Natural killer cell treated with Interleukin-12 subunit alpha and Interleukin-12 subunit beta and Interleukin-15 and Interleukin-18, amount 100 ng/mL, for 72 hours (primary cell): ENCODE measurements at regions not wholly inside any gene's neighbourhood (a gene's known extent, or its start where the extent isn't known, plus 50 kb on each side); places are given as distances from the start of the nearest gene placed in this dataset.
"Not testable (repeated sequence)": the region's sequence is repeated elsewhere in the genome, so short reads cannot be mapped to it uniquely, and the experiment has no call there.

ENCODE experiments used
- ATAC-seq, 2 donors: fragments of 150-1000 bp; cut with Tn5 transposase in 1 of 2; sonication (Bioruptor Pico), chemical (Tn5 transposase) in 1 of 2; 2 replicates each; pipeline ENCODE4 v1.10.0; 2021
- DNase-seq: peaks from one replicate; pipeline ENCODE4 v3.0.0; 2022; ENCODE audit warnings: low spot score
- H3K27ac Mint-ChIP-seq, 2 donors: 1 replicate in 1 of 2; 2 replicates in 1 of 2; pipeline ENCODE4 v1.8.0; 2022; ENCODE audit warnings: mixed read lengths in 2 of 2, mild to moderate bottlenecking in 1 of 2, moderate library complexity in 1 of 2
- H3K27me3 Mint-ChIP-seq, 2 donors: 1 replicate in 1 of 2; 2 replicates in 1 of 2; pipeline ENCODE4 v1.8.0; 2022; ENCODE audit warnings: mixed read lengths in 2 of 2
- H3K36me3 Mint-ChIP-seq: one replicate; pipeline ENCODE4 v1.8.0; 2022; ENCODE audit warnings: mixed read lengths
- H3K4me1 Mint-ChIP-seq, 2 donors: 1 replicate in 1 of 2; 2 replicates in 1 of 2; pipeline ENCODE4 v1.8.0; 2022; ENCODE audit warnings: low read depth in 2 of 2, mixed read lengths in 2 of 2, mild to moderate bottlenecking in 1 of 2
- H3K4me3 Mint-ChIP-seq: one replicate; pipeline ENCODE4 v1.8.0; 2022; ENCODE audit warnings: mixed read lengths
- H3K9me3 Mint-ChIP-seq: 2 replicates; pipeline ENCODE4 v1.8.0; 2022; ENCODE audit warnings: mixed read lengths

DNA sequence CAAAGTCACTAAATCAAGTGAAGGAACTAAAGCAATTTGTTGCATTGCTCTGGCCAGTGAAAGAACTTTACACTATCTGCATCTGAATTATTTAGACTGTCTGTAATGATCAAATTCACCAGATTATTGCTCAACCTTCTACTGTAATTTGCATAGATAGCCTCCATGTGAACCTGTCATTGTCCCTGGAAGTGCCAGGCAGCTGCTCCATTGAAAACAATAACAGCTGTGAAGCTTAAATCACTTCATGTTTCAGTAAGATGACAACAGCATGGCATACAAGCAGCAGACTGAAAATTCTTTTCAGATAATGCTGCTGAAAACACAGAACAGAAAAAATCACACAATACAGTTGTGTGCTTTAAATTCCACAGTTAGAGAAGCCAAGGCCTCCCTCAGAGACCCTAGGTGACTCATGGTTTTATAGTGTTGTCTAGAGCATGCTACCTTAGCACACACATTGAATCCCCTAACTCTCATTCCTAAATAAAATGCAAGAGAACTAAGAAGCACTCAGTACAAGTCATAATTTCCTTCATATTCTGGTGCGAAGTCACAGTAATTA is 248.9 kb downstream of the TPBG start:
- no peak for DNase-seq
- ATAC-seq, result no peak
- H3K4me1 Mint-ChIP-seq, result no peaks in the 10 kb centered on the region
- H3K36me3 Mint-ChIP-seq, result no peaks in the 10 kb centered on the region
- H3K27me3 Mint-ChIP-seq, result peaks cover 0 to 7% of the 10 kb centered on the region in 2 donors
- no peak overlapping the region for H3K27ac Mint-ChIP-seq
- no peaks in the 10 kb centered on the region for H3K9me3 Mint-ChIP-seq
- no peak overlapping the region for H3K4me3 Mint-ChIP-seq

DNA sequence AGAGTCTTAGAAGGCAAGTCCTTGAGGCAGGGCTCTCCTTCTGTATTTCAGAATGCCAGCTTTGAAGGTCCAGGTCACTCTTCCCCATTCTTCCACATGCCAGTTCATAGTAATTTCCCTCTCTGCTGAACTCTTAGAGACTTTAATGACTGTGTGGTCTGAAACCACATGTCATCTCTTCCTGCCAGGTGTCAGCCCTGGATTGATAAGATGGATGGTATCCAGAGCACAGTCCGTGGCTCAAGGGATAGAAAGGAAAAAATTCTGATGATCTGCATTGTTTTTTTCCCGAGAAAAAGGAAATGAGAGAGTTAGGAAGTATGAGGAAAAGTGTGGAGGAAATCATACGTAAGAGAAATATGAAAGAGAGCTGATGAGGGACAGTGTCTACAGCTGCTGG is 250.9 kb downstream of the TPBG start:
- no peak for ATAC-seq
- no peak overlapping the region for H3K4me3 Mint-ChIP-seq
- H3K9me3 Mint-ChIP-seq, result peaks cover 3% of the 10 kb centered on the region
- H3K27me3 Mint-ChIP-seq, result peaks cover 0 to 7% of the 10 kb centered on the region in 2 donors
- H3K27ac Mint-ChIP-seq, result no peak overlapping the region
- DNase-seq, result no peak
- H3K4me1 Mint-ChIP-seq, result no peaks in the 10 kb centered on the region
- no peaks in the 10 kb centered on the region for H3K36me3 Mint-ChIP-seq

DNA sequence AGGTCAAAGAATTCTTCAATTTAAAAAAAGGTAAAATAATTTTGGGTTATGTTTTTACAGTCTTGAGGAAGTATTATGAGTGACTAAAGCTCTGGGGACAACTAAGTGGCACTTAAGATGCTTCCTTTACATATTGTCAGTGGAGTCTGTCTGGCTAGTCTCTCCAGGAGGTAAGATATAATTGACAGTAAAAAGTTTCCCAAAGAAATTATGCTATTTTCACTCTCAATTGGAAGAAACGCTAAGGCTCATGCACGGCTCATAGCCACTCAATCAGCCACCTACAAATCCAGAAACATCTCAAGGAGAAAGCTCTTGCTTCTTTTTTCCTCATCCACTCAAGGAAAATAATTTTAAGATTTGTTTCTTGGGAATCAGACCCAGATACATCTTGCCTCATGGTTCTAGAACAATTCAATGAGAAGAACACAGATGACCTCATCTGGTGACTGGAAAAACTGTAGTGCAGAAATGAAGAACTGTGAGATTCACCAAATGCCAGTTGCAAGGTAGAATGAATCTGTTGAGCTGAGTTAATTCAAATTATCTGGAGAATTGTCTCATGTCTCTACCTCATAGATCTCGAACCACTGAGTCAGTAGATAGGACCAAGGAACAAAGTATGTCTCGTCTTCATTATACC is 252.9 kb downstream of the TPBG start:
- ATAC-seq (no peak), DNase-seq (no peak)
- H3K4me1 Mint-ChIP-seq, result no peaks in the 10 kb centered on the region
- no peak overlapping the region for H3K4me3 Mint-ChIP-seq
- H3K36me3 Mint-ChIP-seq, result no peaks in the 10 kb centered on the region
- H3K27ac Mint-ChIP-seq, result no peak overlapping the region
- H3K27me3 Mint-ChIP-seq, result no peaks in the 10 kb centered on the region
- peaks cover 6% of the 10 kb centered on the region for H3K9me3 Mint-ChIP-seq

DNA sequence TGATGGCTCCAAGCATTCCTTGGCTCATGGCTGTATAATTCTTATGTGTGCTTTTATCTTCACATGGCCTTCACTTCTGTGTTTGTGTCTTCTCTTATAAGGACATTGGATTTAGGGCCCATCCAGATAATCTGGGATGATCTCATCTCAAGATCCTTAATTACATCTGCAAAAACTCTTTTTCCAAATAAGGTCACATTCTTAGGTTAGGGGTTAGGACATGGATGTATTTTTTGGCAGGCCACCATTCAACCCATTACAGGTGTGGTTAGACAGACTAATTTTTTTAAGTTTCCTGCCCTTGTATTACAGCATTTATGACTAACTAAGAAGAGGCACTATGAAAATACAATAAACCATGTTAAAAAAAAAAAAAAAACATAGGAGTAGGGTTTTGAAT is 254.0 kb downstream of the TPBG start:
- no peak overlapping the region for H3K27ac Mint-ChIP-seq
- no peak for ATAC-seq
- no peaks in the 10 kb centered on the region for H3K4me1 Mint-ChIP-seq
- no peak for DNase-seq
- no peaks in the 10 kb centered on the region for H3K27me3 Mint-ChIP-seq
- no peak overlapping the region for H3K4me3 Mint-ChIP-seq
- peaks cover 6% of the 10 kb centered on the region for H3K9me3 Mint-ChIP-seq
- H3K36me3 Mint-ChIP-seq, result no peaks in the 10 kb centered on the region

DNA sequence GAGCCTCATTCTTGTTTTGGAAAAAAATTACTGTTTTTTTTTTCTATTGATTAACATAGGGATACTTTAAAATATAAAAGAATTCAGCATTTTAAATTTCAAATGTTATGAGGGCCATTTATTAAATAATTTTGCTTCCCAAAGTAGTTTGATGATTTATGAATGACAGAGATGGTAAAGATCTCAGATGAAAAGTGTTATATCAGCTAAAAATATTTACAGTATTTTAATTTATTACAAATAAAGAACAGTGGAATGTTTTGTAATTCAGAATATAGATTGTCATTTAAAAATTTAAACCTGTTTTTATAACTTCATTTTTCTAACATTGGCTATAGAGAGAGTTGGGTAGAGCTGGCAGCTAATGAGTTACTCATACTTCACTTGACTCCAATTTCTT is 256.0 kb downstream of the TPBG start:
- no peaks in the 10 kb centered on the region for H3K4me1 Mint-ChIP-seq
- H3K27me3 Mint-ChIP-seq, result no peaks in the 10 kb centered on the region
- ATAC-seq, result no peak

DNA sequence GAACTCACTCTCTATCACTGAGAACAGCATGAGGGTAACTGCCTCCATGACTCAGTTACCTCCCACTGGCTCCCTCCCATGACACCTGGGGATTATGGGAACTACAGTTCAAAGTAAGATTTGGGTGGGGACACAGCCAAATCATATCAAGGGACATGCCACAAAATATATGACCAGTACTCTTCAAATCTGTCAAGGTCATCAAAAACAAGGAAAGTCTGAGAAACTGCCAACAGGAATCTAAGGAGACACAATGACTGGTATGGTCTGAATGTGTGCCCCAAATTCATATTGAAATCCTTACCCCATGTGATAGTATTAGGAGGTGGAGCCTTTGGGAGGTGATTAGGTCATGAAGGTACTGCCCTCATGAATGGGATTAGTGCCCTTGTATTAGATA is 258.8 kb downstream of the TPBG start:
- Mint-ChIP-seq H3K27ac (no peak overlapping the region), H3K9me3 (peaks cover 6% of the 10 kb centered on the region), H3K4me3 (no peak overlapping the region), H3K27me3 (no peaks in the 10 kb centered on the region), H3K4me1 (no peaks in the 10 kb centered on the region), H3K36me3 (no peaks in the 10 kb centered on the region)
- ATAC-seq (no peak), DNase-seq (no peak)

More for the DNA sequence above, 256.0 kb downstream of the TPBG start:
- no peak for DNase-seq
- Mint-ChIP-seq H3K4me3 (no peak overlapping the region), H3K27ac (no peak overlapping the region), H3K9me3 (peaks cover 6% of the 10 kb centered on the region), H3K36me3 (no peaks in the 10 kb centered on the region)

DNA sequence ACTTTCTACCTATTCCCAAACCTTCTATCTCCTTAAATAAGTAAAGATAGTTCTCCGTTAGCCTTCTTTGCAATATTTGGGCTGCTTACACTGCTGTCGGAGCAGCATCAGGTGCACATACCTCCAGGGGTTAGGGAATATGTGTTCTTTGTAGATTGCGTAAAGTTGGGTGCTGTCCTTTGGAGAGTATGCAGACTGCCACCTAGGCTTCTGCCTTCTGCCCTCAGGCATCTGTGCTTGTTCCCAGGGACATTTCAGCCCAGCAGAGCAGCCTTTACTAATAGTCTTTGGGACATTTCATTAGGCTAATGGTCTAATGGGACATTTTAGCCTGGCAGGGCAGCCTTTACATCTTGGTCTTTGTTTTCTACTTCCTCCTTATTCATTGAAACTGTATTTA is 260.6 kb downstream of the TPBG start:
- H3K36me3 Mint-ChIP-seq, result no peaks in the 10 kb centered on the region
- peaks cover 3% of the 10 kb centered on the region for H3K9me3 Mint-ChIP-seq
- ATAC-seq (no peak), DNase-seq (no peak)
- H3K27ac Mint-ChIP-seq, result no peak overlapping the region
- no peaks in the 10 kb centered on the region for H3K4me1 Mint-ChIP-seq
- no peaks in the 10 kb centered on the region for H3K27me3 Mint-ChIP-seq
- no peak overlapping the region for H3K4me3 Mint-ChIP-seq

DNA sequence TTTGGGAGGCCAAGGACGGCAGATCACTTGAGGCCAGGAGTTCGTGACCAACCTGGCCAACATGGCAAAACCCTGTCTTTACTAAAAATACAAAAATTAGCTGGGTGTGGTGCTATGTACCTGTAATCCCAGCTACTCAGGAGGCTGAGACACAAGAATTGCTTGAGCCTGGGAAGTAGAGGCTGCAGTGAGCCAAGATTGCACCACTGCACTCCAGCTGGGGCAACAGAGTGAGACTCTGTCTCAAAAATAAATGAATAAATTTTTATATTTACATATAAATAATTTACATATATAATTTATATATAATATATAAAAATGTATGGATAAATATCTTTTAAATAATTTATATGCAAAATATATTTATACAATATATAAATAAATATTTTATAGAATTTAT is 263.3 kb downstream of the TPBG start:
- ATAC-seq, H3K4me3 Mint-ChIP-seq, H3K27me3 Mint-ChIP-seq, H3K4me1 Mint-ChIP-seq, H3K27ac Mint-ChIP-seq, DNase-seq, H3K9me3 Mint-ChIP-seq, H3K36me3 Mint-ChIP-seq: not testable (repeated sequence)

DNA sequence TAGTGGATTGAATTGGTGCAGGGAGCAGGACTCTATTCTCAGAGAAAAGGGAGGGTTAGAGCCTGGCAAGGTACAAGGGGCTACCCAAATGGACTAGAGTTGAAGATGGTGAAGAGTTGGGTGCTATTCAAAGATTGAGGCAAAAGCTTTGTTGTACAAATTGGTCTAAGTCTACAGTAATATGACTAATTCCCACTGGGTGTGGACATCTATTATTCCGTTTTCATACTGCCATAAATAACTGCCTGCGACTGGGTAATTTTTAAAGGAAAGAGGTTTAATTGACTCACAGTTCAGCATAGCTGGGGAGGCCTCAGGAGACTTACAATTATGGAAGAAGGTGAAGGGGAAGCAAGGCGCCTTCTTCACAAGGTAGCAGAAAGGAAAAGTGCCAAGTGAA is 266.3 kb downstream of the TPBG start:
- no peaks in the 10 kb centered on the region for H3K27me3 Mint-ChIP-seq
- H3K36me3 Mint-ChIP-seq, result no peaks in the 10 kb centered on the region
- no peak for DNase-seq
- H3K4me1 Mint-ChIP-seq, result no peaks in the 10 kb centered on the region
- no peak overlapping the region for H3K27ac Mint-ChIP-seq
- H3K9me3 Mint-ChIP-seq, result peaks cover 15% of the 10 kb centered on the region
- no peak for ATAC-seq
- H3K4me3 Mint-ChIP-seq, result no peak overlapping the region

DNA sequence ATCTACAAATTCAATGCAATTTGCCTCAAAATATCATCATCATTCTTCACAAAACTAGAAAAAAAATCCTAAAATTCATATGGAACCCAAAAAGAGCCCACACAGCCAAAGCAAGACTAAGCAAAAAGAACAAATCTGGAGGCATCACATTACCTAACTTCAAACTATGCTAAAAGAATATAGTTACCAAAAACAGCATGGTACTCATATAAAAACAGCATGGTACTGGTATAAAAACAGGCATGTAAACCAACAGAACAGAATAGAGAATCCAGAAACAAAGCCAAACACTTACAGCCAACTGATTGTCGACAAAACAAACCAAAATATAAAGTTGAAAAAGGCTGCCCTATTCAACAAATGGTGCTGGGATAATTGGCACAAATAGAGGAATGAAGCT is 278.1 kb downstream of the TPBG start:
- Mint-ChIP-seq H3K27me3 (no peaks in the 10 kb centered on the region), H3K4me3 (no peak overlapping the region), H3K4me1 (no peaks in the 10 kb centered on the region), H3K36me3 (no peaks in the 10 kb centered on the region), H3K27ac (no peak overlapping the region), H3K9me3 (peaks cover 15% of the 10 kb centered on the region)
- DNase-seq (no peak), ATAC-seq (no peak)

DNA sequence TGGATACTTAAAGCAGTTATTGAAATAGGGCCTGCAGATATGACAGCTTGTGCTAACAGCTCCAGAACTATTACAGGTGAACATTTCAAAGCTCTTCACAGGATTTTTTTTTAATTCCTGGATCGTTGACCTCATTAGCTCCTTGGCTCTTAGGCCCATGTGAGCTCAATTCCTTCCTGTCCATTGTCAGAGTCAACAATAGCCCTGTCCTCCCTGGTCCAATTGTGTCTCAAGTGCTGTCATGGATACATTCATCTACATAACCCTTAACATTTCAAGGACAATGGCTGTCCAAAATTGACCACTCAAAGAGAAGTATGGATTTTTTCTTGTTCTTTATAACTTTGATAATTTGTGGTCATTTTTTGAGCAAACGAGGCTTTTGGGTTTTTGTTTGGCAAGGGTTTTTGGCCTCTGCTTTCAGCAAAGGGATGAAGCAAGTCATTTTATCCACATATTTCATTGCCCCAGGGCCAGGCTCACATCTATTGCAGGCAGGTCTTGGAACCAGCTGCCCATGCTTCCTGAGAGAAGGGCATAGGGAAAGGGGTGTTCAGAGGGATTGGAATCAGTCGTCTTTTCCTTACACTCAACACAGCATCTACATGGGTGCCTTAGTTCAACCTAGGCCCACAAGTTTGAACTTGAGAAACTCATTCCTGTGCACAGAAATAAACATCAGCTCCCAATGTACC is 282.1 kb downstream of the TPBG start:
- peaks cover 22% of the 10 kb centered on the region for H3K9me3 Mint-ChIP-seq
- no peak overlapping the region for H3K4me3 Mint-ChIP-seq
- ATAC-seq (no peak), DNase-seq (no peak)
- H3K27ac Mint-ChIP-seq, result no peak overlapping the region
- H3K27me3 Mint-ChIP-seq, result peaks cover 0 to 5% of the 10 kb centered on the region in 2 donors
- H3K4me1 Mint-ChIP-seq, result no peaks in the 10 kb centered on the region
- H3K36me3 Mint-ChIP-seq, result peaks cover 4% of the 10 kb centered on the region

DNA sequence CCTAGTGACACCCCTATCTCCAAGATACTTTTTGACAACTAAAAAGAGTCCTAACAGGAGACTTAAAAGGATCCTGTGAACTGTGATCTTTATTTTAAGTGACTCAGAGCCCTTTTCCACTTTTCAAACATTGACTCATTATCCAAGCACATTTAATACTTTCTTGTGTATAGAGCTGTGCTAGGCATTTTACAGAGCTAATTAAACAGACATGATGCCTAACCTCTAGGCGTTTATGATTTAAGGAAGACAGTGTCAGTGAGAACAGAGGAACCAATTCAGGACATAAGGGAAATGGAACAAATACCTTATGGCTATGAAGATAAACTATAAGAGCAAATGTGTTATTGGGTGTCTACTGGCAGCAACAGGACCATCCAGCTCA is 282.6 kb downstream of the TPBG start:
- ATAC-seq, result no peak
- no peak for DNase-seq
- Mint-ChIP-seq H3K4me3 (no peak overlapping the region), H3K4me1 (no peaks in the 10 kb centered on the region), H3K27me3 (peaks cover 0 to 5% of the 10 kb centered on the region in 2 donors), H3K9me3 (peaks cover 22% of the 10 kb centered on the region), H3K27ac (no peak overlapping the region), H3K36me3 (peaks cover 4% of the 10 kb centered on the region)

DNA sequence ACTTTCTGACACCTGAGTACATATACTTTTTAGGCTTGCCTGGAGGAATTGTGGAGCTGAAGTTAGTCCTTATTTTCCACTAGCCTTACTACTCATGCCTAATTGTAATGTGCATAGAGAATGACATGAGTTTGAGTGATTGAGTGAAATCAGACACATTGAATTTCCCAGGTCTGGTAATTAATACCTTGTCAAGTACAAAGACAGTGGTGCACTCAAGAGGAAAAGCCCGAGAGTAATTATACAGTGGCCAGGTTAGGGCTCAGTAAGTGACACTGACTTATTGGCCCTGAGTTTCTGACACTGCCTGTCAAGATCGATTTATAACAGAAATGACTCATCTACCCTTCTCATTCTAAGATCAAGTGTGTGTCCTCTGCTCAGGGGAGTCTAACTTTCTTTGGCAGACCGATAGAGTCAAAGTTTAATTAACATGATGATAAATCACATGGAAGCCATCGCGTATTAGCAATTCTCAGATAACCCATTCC is 288.3 kb downstream of the TPBG start:
- Mint-ChIP-seq H3K9me3 (peaks cover 10% of the 10 kb centered on the region), H3K4me1 (no peaks in the 10 kb centered on the region), H3K27me3 (peaks cover 0 to 5% of the 10 kb centered on the region in 2 donors), H3K27ac (no peak overlapping the region), H3K4me3 (no peak overlapping the region), H3K36me3 (peaks cover 4% of the 10 kb centered on the region)
- ATAC-seq (no peak), DNase-seq (no peak)

DNA sequence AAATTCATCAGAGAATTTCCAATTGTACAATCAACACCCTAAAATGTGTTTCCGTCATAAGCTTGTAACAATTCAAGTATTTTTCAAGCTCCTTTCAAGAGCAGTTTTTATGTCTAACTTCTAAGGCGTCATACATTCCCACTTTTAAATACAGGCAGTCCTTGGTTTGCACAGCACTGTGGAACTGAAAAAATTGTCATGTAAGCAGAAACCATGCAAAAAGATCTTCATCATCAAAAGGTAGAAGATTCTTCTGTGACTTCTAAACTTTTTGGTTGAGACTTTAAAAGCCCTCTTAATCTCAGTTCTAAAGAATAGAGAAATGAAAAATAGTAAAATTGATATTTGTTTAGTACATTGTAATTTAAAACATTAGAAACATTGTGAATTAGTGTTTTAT is 315.6 kb downstream of the TPBG start:
- Mint-ChIP-seq H3K36me3 (no peaks in the 10 kb centered on the region), H3K4me3 (no peak overlapping the region), H3K27ac (no peak overlapping the region), H3K9me3 (peaks cover 16% of the 10 kb centered on the region), H3K4me1 (no peaks in the 10 kb centered on the region), H3K27me3 (no peaks in the 10 kb centered on the region)
- ATAC-seq (no peak), DNase-seq (no peak)
